ENCODE measurements at regions not wholly inside any gene's neighbourhood (a gene's known extent, or its start where the extent isn't known, plus 50 kb on each side); places are given as distances from the start of the nearest gene placed in this dataset.

- Histone ChIP-seq H3K27ac (no peak overlapping the region), H3K27me3 (no peaks in the 10 kb centered on the region), H3K4me3 (no peak overlapping the region), H3K4me1 (no peaks in the 10 kb centered on the region), H3K9me3 (replicated peaks) (no peaks in the 10 kb centered on the region), H3K36me3 (no peaks in the 10 kb centered on the region)
- no peak for DNase-seq
Observed at GRCh38 chr13:109853153-109853552, 66.8 kb upstream of the IRS2 start.

- no peaks in the 10 kb centered on the region for H3K27me3 ChIP-seq
- peaks cover 9% of the 10 kb centered on the region for H3K4me1 ChIP-seq
- H3K4me3 ChIP-seq: no peak overlapping the region
- DNase-seq: no peak
- no peak overlapping the region for H3K27ac ChIP-seq
- no peaks in the 10 kb centered on the region for H3K36me3 ChIP-seq
- no peaks in the 10 kb centered on the region for H3K9me3 ChIP-seq (replicated peaks)
Observed at GRCh38 chr13:109846185-109846584, 59.8 kb upstream of the IRS2 start.

GRCh38 chr13:109844396-109844795, 58.0 kb upstream of the IRS2 start:
- H3K27ac ChIP-seq: no peak overlapping the region
- no peak overlapping the region for H3K4me3 ChIP-seq
- H3K36me3 ChIP-seq: no peaks in the 10 kb centered on the region
- no peak for DNase-seq
- H3K9me3 ChIP-seq (replicated peaks): no peaks in the 10 kb centered on the region
- no peaks in the 10 kb centered on the region for H3K27me3 ChIP-seq
- H3K4me1 ChIP-seq: peaks cover 23% of the 10 kb centered on the region

GRCh38 chr13:109843695-109844094, 57.3 kb upstream of the IRS2 start:
- no peaks in the 10 kb centered on the region for H3K9me3 ChIP-seq (replicated peaks)
- no peak for DNase-seq
- no peaks in the 10 kb centered on the region for H3K27me3 ChIP-seq
- no peak overlapping the region for H3K4me3 ChIP-seq
- no peaks in the 10 kb centered on the region for H3K36me3 ChIP-seq
- H3K4me1 ChIP-seq: peaks cover 30% of the 10 kb centered on the region
- no peak overlapping the region for H3K27ac ChIP-seq

GRCh38 chr13:109842212-109842920, 56.0 kb upstream of the IRS2 start:
- no peaks in the 10 kb centered on the region for H3K27me3 ChIP-seq

GRCh38 chr13:109840893-109841287, 54.5 kb upstream of the IRS2 start:
- Histone ChIP-seq H3K27ac (peak overlapping the region; percentile 88), H3K4me3 (no peak overlapping the region), H3K4me1 (peaks cover 35% of the 10 kb centered on the region), H3K36me3 (no peaks in the 10 kb centered on the region), H3K27me3 (no peaks in the 10 kb centered on the region), H3K9me3 (replicated peaks) (no peaks in the 10 kb centered on the region)
- peak; percentile 60 to 72 for DNase-seq

More at GRCh38 chr13:109842212-109842920, 56.0 kb upstream of the IRS2 start:
- Histone ChIP-seq H3K9me3 (replicated peaks) (no peaks in the 10 kb centered on the region), H3K36me3 (no peaks in the 10 kb centered on the region), H3K27ac (no peak overlapping the region), H3K4me3 (no peak overlapping the region), H3K4me1 (peaks cover 32% of the 10 kb centered on the region)
- DNase-seq: no peak

GRCh38 chr13:109840201-109840892, 54.0 kb upstream of the IRS2 start:
- Histone ChIP-seq H3K36me3 (no peaks in the 10 kb centered on the region), H3K27me3 (no peaks in the 10 kb centered on the region), H3K9me3 (replicated peaks) (no peaks in the 10 kb centered on the region), H3K4me3 (no peak overlapping the region), H3K4me1 (peaks cover 35% of the 10 kb centered on the region), H3K27ac (peak overlapping the region; percentile 88)
- DNase-seq: peak; percentile 78 to 87

GRCh38 chr13:109836629-109837607, 50.5 kb upstream of the IRS2 start:
- H3K27me3 ChIP-seq: no peaks in the 10 kb centered on the region
- no peak overlapping the region for H3K4me3 ChIP-seq
- no peaks in the 10 kb centered on the region for H3K9me3 ChIP-seq (replicated peaks)
- peaks cover 30% of the 10 kb centered on the region for H3K4me1 ChIP-seq
- no peak overlapping the region for H3K27ac ChIP-seq
- no peak for DNase-seq
- no peaks in the 10 kb centered on the region for H3K36me3 ChIP-seq
